Forelimb muscle (tissue), 1 donor: ENCODE measurements at regions not wholly inside any gene's neighbourhood (a gene's known extent, or its start where the extent isn't known, plus 50 kb on each side); places are given as distances from the start of the nearest gene placed in this dataset.

Source experiments
- DNase-seq: peaks from one replicate; pipeline ENCODE4 v3.0.0-alpha.2; 2013; ENCODE audit warnings: low read depth

GRCh38 chr1:208841436-208841835, 597.3 kb upstream of the PLXNA2 start:
- DNase-seq: no peak

DNA sequence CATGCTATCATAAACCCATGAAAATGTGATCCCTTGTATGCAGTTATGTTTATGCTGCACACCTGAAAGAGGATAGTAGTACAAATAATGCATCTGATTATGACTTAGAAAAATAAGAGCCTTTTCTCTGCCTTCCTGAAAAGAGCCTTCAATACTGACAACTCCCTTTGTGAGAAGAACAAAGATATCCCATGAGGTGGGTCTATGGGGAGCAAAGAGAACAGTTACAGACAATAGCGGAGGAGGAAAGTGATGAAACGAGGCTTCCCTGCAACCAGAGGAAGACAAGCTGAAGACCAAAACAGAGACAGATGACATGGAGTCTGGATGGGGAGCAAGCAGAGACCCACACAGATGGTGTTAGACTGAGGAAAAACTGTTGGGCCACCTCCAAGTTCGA, 598.3 kb upstream of the PLXNA2 start:
- DNase-seq: no peak

DNA sequence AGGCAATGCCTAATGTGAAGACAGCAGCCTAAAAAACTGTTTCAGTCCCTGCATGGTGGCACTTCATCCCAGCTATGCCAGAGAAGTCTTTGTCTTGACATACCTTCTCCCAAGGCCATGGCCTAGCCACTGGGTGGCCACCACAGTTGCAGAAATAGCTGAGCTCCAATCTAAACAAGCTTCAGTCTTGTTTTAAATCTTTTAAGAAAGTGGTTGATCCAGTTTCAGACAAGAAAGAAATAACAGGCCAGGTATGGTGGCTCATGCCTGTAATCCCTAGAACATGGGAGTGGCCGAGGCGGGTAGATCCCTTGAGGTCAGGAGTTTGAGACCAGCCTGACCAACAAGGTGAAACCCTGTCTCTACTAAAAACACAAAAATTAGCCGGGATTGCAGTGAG, 600.0 kb upstream of the PLXNA2 start:
- no peak for DNase-seq

GRCh38 chr1:208848854-208849253, 604.7 kb upstream of the PLXNA2 start:
- DNase-seq: no peak

DNA sequence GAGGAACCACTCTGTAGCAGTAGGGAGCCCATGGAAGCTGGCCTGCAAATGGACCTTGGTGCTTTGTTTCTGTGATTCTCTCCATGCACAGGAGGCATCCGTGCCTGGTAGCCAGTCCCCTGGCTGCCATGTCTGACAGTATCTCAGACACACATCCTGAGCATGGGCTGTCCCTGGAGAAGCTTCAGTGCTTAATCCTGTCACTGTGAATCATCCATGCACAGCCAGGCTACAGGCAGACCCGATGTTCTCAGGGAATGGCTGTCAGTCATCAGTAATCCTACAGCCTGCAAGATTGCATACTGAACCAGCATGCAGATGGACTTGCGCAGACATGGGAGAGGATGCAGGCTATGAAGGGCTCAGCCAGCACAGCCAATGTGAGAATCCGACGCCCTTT, 606.3 kb upstream of the PLXNA2 start:
- DNase-seq: no peak

- DNase-seq: no peak
Measured at GRCh38 chr1:208851366-208851765, 607.2 kb upstream of the PLXNA2 start.

DNA sequence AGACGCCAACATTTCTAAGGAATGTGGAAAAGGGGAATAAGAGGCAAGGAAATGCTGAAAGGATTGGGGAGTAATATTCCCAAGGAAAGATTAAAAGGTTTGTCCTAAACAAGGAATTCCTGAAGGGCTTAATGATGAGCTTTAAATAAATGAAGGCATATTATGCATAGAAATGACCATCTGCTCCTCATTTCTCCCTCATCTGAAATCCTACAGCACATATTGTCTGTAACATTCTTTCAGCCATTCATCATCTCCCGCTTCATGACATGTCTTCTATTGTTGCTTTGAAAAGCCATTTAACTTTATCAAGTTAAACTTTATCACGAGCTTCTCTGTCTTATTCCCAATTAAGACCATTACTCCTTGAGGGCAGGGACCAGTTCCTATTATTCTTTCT, 608.7 kb upstream of the PLXNA2 start:
- DNase-seq: no peak

DNA sequence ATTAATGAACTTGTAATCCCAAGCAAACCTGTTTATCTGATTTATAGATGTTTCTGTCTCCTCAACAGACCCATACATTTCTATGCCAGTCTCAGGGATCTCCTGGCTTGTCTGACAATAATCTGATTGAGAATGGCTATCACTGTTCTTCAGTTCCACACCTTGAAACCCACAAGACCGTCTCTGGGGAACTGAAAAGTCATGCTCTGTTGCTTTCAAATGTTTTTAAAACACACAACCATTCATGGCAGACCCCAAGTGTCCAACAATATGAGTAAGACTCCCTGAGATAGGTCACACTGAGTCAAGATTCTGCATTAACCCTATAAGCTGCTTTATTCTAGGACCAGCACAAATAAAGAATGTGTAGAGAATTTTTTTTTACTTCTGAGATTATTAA, 611.2 kb upstream of the PLXNA2 start:
- DNase-seq: no peak

DNA sequence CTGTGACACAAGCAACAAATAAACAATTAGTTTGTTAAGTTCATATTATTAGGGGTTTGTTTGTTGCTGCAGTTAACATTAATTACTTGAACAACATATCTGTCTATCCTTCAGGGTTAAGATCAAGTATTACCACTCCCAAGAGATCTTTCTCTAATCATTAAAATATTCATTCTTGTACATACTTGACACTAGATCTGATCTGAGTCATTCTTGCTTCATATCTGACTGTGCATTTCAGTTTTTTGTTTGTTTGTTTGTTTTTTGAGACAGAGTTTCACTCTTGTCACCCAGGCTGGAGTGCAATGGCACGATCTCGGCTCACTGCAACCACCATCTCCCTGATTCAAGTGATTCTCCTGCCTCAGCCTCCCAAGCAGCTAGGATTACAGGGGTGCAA, 613.3 kb upstream of the PLXNA2 start:
- no peak for DNase-seq

GRCh38 chr1:208858738-208859137, 614.6 kb upstream of the PLXNA2 start:
- DNase-seq: no peak

GRCh38 chr1:208864366-208864965, 620.3 kb upstream of the PLXNA2 start:
- DNase-seq: no peak

GRCh38 chr1:208866386-208866955, 622.3 kb upstream of the PLXNA2 start:
- no peak for DNase-seq

DNA sequence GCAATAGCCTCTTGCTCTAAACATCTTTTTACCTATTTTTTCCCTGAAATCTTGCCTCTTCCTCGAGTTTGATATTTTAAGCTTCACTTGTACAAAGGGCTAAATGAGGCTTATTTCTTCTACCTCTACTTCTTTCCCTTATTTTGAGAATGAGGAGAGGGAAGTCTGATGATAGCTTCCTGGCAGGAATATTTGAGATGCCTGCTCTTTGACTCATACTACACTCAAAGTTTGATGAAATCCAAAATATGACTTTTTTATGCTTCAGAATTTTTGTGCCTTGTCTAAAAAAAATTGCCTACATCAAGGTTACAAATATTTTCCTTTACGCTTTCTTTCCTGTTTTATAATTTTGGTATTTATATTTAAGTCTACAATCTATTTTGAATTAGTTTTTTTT, 624.4 kb upstream of the PLXNA2 start:
- no peak for DNase-seq

- no peak for DNase-seq
Measured at GRCh38 chr1:208874915-208875314, 630.7 kb upstream of the PLXNA2 start.

DNA sequence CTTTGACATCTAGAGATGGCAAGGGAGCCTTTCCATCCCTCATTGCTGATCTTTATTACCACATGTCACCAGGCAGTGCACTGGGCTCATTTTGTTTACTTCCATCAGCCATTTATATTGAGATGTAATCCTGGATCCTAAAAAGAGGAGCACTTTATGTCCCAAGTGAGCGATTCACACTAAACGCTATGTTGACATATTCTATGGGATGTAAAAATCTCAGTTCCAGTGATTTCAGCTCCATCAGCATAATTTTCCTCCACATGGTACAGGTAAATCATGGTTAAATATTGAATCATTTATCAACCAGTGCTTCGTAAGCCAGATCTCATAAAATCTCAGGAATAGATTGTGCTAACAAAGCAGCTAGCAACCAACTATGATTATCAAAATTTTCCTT, 634.8 kb upstream of the PLXNA2 start:
- DNase-seq: no peak

- DNase-seq: no peak
Measured at GRCh38 chr1:208880433-208881100, 636.4 kb upstream of the PLXNA2 start.

DNA sequence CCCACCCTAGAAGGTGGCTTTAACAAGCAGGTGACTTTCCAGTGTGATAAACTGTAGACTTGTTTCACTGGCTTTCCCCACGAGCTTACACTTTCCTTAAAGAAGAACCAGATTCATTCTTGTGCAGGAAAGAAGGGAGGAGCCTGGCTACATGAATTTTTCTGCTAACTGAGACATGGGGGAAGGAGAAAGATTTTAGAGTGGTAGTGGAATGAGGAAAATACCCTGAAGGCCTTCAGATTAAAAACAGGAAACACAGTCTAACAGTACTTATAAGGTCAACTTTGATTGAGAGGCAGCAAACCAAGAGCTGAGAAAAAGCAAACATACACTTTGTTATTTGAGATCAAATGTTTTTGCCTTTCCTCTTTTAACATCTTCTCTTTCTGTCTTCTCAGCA, 640.9 kb upstream of the PLXNA2 start:
- no peak for DNase-seq

DNA sequence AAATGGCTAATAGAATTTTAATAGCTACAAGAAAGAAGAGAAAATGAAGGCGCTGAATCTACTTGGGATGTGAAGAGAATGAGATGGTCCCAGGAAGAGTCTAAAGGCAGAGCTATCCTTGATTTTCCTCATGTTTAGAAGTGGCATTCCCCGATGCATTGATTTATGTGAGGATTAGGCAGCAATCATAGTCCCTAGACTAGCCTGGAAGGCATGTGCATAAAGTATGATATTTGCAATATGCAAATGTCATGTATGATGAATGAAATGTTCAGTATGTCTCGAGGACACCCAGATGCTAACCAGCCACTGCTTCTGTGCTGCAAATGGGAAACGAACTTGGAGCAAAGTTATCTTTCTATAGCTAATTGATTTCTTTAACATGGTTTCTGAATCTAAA, 641.5 kb upstream of the PLXNA2 start:
- no peak for DNase-seq

DNA sequence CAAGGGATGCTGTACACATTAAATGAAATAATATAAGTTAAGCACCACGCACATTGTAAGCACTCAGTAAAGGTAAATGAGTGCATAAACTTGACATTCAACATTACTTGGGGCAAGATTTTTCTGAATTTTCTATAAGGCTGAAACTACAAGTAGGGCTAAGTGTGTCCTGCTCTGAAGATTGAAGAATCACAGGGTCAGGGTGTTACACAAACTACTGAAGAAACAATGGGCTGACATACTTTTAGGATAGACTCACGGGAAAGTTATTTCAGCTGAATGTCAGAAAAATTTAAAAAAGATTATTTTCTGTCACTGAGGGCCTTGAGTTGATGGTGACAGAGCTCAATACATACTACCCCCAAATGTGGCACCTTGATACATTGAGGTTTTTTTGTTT, 644.2 kb upstream of the PLXNA2 start:
- DNase-seq: no peak

DNA sequence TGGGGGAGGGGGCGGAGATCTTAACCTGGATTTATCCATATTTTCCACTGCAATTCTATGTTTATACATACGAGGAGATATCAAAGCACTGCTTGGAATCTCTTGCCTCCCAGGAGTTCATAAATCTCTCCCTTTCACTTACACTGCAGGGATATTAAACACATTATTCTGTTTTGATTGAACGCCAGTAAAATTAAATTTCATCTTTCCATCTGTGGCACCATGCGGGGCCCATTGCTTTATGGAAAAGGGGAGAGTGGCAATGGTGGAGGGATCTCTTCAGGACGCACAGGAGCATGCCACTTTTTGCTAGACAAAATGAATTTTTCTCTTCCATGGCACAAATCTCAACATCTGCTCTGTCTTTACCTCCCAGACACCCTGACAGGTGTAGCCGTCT, 648.0 kb upstream of the PLXNA2 start:
- DNase-seq: no peak

- DNase-seq: no peak
Measured at GRCh38 chr1:208893251-208893650, 649.1 kb upstream of the PLXNA2 start.

DNA sequence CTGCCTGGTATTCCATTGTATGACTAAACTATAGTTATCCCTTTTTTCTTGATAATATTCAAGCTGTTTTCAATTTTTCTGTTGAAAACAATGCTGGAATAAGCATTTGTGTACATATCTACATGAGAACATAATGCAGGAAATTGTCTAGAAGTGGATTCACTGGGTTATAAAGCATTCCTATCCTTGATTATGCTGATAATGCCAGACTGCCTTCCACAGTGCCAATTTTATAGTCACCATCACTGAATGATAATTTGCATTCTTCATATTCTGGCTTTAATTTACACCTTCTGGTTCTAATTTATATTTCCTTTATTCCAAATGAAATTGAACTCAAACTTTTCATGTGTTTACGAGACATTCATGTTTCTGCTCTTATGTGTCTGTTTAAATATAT, 651.0 kb upstream of the PLXNA2 start:
- DNase-seq: no peak

GRCh38 chr1:208895820-208896219, 651.6 kb upstream of the PLXNA2 start:
- DNase-seq: no peak

- no peak for DNase-seq
Measured at GRCh38 chr1:208896768-208897167, 652.6 kb upstream of the PLXNA2 start.
